Erythroblast (primary cell): ENCODE measurements at regions not wholly inside any gene's neighbourhood (a gene's known extent, or its start where the extent isn't known, plus 50 kb on each side); places are given as distances from the start of the nearest gene placed in this dataset.
A peak's percentile ranks its signal among the peaks of the same experiment; 100 is the strongest.

ENCODE experiments used
- DNase-seq, 2 experiments: peaks; one replicate each; lab custom pipeline; 2025; lab: John Stamatoyannopoulos, UW
- GATA1 ChIP-seq: IDR thresholded peaks from 2 replicates; pipeline ENCODE4 v1.6.1; 2011; ENCODE audit warnings: low read depth, mild to moderate bottlenecking, control low read depth, low read length, moderate library complexity
- POLR2A ChIP-seq: IDR thresholded peaks from 2 replicates; pipeline ENCODE4 v1.6.1; 2011; ENCODE audit warnings: mild to moderate bottlenecking, low read length

DNA sequence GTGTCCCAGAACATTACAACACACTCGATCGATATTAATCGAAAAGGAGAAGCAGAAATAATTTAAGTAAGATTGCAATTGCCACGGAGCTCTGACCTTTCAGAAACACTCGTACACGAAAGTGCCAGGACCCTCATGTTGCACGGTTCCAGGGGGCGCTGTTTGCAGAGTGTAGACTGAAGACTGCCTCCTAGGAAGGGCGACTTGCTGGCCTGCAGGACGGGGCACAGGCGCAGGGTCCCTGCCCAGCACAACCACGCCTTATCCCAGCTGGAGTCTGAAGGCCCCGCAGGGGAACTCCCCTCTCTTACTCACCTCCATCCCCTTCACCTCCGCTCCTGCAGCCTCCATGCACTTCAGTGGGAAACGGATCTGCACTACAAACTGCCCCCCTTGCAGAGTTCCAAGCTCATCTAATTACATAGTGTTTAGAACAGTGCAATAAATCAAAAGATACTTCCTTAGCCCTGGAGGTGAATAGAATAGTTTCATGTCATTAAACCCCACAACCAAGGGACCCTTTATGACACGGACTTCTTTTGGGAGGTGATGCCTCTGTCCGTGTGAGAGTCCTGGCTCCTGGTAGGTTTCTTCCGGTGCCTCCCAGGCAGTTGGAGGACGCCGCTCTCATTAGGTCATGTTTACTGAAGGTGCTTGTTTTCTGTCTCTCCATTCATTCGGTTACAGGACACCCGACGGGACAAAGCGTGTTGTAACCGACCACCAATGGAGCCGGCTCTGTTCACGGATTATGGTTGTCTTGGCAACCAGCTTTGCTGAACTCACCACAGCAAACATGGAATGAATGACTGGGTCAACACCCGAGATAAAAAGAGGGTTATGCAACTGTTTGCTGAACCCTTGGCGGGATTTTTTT is 262.2 kb downstream of the BAMBI start:
- TF ChIP-seq GATA1 (no peak), POLR2A (no peak)
- peak; percentile 5 to 20 for DNase-seq

DNA sequence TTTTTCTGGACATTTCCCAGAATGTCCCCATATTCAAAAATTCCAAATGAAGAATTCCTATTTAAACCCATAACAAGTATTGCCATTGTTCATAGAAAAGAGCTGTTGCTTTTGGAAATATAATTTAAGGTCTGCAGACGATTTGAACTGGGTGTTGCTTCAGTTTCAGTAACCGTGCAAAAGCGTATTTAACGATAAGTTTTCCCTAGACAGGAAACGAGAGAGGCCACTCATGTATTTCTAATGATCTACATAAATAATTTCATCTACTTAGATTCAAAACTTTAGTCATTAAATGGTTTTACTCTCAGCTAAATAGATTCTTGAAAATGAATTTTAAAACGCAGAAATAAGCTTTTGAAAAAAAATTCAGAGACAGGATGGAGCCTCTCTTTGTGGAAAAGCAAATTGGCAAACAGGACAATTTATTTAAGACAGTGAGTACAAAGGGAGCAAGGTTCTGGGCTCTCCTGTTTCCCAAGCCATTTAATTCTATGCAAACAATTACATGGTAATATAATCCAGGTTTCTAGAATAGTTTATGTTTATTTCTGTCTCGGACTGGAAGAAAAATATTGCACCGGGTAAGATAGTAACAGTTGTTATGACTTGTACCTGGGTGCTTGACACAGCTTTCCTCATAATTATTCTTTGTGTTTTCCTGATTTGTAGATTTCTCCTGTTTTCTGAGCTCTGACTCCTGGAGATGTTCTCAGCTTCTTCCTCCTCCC is 263.0 kb downstream of the BAMBI start:
- no peak for DNase-seq
- TF ChIP-seq GATA1 (no peak), POLR2A (no peak)

DNA sequence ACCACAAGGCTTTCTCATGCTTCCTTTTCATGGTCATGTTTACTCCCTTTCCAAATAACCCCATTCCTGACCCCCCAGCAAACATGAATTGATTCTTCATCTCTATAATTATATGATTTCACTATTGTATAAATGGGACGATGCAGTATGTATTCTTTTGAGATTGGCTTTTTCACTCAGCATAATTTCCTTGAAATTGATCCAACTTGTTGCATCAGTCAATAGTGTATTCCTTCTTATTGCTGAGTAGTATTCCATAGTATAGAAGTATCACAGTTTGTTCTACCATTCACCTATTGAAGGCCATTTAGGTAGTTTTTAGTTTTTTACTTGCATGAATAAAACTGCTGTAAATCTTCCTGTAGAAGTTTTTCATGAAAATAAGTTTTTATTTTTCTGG is 264.7 kb downstream of the BAMBI start:
- no peak for TF ChIP-seq POLR2A
- TF ChIP-seq GATA1: no peak
- no peak for DNase-seq

DNA sequence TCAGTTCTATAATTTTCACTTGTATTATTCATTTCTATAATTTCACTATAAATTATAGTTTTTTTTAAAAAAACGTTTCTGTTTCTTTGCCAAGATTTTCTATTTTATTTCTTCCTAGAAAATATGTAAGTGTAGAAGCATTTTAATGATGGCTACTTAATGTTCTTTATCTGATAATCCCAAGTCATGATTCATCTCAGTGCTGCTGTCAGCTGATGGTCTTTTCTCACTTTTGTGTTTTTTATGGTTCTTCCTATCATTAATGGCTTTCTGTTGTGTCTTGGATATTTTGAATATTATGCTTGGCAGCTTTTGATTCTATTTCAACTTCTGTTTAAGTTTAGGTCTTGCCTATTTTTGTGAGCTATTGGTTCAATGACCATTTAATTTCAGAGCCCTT is 268.6 kb downstream of the BAMBI start:
- TF ChIP-seq POLR2A (no peak), GATA1 (no peak)

DNA sequence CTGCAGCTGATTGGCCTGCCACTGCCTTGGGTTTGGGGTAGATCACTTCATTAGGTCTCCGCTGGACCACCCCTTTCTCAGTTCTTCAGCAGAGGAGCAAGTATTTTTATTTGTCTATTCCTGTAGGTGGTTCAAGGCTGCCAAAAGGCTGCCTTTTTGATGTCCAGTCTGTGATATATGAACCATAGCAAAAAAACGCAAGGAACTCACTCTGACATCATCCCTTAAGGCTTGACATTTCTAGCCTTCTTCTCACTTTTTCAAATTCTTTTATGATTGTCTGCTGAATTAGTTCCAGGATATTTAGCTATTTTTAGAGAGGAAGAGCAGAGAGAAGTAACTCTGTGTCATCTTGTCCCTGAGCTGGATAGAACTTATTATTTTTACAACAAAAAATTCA is 269.2 kb downstream of the BAMBI start:
- TF ChIP-seq GATA1: no peak
- no peak for TF ChIP-seq POLR2A
- DNase-seq: no peak

More for the DNA sequence above, 268.6 kb downstream of the BAMBI start:
- DNase-seq: no peak

DNA sequence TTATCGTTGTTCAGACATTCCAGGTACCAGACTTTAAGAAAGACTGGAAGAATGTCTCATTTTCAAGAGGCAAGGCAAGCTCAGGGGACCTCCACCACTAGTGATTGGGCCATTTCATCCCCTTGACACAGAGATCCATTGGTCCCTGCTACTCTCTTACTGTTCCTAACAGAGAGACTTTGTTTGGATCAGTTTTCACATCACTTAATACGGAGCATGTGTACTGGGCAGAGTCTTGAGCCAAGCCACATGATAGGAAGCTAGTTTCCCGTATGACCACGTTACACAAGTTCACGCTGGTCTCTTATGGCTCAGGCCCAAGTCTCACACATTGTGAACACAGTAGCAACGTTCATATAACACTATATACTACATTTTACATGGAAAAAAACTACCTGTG is 269.9 kb downstream of the BAMBI start:
- TF ChIP-seq POLR2A (no peak), GATA1 (no peak)
- DNase-seq: no peak

DNA sequence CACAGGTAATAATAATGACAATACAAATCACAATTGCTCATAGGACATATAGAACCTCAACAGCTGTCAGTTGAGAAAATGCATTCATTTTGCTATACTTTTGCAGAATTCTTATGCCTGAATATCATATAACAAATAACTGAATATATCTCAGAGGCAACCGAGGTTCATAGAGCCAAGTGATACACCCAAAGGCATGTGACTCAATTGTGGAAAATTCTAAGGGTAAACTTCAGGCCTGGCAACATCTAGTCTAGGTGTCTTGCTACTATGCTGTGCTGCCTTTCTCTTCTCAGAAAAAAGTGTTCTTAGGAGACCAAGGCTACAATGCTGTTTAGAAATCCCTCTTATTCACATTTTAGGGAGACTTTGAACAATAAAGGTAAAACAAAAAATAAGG is 270.7 kb downstream of the BAMBI start:
- TF ChIP-seq GATA1 (no peak), POLR2A (no peak)
- DNase-seq: no peak

DNA sequence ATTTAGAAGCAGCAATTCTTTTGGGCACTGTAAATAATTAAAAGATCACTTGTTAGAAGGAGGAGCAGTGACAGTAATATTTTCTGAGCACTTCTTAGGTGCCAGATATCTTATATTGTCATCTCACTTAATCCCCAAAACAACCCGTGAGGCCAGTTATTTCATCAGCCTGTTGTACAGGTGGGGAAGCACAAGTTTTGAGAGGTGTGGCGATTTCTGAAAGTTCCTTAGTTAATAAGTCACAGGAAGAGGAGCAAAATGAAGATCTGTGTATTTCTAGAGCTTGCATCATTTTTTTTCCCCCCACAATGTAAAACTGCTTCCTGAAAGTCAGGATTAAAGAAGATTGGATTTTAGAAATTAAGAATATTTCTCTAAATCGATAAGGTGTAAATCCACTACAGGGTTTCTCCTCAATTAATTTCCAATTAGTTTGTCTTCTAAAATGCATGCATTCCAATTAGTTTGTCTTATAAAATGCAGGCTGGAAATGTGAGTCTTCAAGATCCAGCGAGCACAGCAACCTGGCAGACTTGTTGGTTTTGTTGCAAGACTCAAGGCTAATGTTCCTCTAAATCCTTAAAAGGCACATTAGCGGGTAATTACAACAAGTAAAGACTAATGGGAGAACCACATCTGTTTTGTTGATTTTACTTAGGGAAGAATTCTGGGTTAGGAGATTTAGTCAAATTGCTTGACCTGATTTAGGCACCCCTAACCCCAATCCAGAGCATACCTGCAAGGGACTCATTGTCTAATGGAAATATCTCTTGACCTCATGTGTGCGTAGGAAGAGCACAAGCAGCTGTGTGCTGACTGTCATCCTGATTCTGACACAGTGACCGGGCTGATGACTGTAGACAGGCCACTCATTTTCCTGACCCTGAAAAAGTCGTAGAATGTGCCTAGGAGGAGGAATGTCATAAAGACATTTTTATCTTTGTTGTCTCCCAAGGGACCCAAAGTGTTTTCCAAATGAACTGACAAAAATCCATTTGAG is 272.0 kb downstream of the BAMBI start:
- DNase-seq: peak in 1 of 2 experiments; percentile 8
- no peak for TF ChIP-seq POLR2A
- TF ChIP-seq GATA1: no peak

DNA sequence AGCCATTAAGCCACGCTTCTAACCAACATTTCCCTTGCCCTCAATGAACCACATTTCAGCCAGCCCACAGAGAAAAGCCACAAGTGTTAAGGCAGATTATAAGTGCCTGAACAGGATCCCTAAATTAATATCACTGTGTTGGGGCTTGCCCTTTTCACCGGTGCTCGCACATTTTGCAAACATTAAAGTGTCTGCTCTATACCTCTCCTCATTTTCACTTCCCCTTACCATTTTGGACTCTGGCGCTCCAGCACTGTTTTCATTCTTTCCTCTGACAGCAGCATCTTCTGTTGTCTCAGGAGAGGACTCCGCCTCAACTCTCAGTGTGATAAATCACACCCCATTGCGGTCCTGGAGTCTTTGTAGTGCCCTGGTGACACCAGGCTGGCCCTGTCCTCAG is 274.2 kb downstream of the BAMBI start:
- TF ChIP-seq GATA1: no peak
- TF ChIP-seq POLR2A: no peak
- no peak for DNase-seq

DNA sequence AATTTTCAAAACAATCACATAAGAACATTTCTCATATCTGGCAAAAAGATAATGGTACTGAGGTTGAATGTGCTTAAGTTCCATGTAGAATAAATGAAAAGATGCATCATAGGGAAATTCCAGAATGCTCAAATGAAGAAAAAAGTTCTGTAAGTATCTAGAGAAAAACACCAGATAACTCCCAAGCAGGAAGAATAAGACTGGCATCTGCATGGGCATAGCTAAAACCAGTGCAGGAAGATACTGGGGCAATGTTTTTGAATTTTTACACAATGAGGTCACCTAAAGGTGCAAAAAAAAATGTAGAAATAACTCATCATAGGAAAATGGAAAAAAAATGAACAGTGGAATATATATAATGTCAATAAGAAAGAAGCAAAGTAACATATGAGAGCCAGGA is 275.2 kb downstream of the BAMBI start:
- DNase-seq: no peak
- TF ChIP-seq GATA1 (no peak), POLR2A (no peak)

DNA sequence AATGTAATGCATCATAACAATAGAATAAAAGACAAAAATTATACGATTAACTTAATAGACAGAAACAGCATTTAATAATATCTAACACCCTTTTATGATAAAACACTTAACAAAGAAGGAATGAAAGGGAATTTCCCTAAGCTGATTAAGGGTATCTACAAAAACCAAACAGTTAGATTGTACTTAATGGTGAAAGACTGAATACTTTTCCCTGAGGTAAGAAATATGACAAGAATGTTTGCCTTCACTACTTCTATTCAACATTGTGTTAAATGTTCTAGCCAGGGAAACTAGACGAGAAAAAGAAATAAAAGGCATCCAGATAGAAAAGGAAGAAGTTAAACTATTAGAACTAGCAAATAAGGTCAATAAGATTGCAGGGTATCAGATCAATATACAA is 276.9 kb downstream of the BAMBI start:
- DNase-seq: no peak
- no peak for TF ChIP-seq GATA1
- TF ChIP-seq POLR2A: no peak

DNA sequence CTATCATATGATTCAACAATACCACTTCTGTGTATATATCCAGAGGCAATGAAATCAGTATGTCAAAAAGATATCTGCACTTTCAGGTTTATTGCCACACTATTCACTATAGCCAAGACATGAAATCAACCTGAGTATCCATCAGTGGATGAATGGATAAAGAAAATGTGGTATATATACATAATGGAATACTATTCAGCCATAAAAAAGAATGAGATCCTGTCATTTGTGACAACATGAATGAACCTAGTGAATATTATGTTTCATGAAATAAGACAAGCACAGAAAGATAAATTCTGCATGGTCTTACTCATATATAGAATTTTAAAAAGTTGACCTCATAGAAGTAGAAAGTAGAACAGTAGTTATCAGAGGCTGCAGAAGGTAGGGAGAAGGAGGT is 281.1 kb downstream of the BAMBI start:
- TF ChIP-seq POLR2A (no peak), GATA1 (no peak)
- no peak for DNase-seq

DNA sequence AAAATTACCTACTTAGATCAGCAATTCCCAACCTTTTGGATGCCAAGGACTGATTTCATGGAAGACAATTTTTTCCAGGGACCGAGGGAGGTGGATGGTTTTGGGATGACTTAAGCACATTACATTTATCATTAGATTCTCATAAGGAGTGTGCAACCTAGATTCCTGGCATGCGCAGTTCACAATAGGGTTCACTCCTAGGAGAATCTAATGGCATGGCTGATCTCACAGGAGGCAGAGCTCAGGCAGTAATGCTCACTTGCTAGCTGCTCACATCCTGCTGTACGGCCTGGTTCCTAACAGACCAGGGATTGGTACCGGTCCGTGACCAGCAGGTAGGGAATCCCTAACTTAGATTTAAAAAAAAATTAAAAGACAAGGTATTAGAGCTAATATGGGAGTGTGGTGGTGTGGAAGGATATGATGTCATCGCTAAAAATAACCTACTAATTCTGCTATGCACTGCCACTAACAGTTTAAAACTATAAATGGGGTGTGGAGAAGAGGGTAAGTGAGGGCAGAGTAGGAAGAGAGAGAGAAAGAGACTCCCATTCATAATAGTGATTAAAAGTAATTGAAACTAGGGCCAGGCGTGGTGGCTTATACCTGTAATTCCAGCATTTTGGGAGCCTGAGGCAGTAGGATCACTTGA is 282.7 kb downstream of the BAMBI start:
- TF ChIP-seq GATA1: no peak
- no peak for TF ChIP-seq POLR2A
- DNase-seq: no peak
